ENCODE measurements at regions not wholly inside any gene's neighbourhood (a gene's known extent, or its start where the extent isn't known, plus 50 kb on each side); places are given as distances from the start of the nearest gene placed in this dataset.

DNA sequence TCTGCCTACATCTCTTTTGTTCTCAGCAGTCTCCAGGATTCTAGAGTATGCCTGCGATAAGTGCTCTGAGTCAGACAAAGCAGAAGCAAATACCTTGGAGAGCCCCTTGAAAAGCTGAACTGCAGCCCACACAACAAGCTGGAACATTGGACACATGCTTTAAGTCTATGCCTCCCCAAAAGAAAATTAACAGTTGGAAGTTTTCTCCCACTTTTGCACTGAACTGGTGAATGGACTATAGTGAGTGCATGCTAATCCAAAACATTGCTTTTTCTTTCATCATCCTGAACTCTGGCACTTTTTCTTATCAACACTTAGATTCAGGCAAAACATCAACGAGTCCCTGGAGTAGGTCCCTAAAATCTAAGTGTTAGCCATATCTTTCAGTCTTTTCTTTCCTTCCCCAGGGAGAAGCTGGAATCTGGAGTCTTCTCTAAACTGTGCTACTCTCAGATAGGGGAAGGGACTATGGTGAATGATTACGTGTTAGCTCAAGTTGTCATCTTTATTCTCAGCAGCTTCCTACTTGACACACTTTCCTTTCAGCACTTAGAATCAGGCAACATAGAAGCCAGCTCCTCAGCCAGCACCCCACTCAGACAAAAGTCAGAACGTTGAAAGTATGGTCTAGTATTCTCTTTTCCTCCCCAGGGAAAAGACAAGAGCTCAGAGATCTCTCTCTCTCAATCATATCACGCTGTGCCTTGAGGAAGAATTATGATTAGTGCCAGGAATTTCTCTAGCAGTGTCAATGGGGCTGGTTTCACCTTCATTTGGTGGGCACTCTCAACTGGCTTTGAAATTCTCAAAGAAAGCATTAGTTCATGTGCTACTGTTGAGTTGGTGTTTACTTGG is 811.0 kb upstream of the GJE1 start:
- no peak overlapping the region for H3K27ac ChIP-seq (ENCODE audit: low read length)
- no peak for TF ChIP-seq TAF1 (IDR thresholded peaks at IDR 0.05; ENCODE audit: low read depth)
- TF ChIP-seq, protein P1, sequence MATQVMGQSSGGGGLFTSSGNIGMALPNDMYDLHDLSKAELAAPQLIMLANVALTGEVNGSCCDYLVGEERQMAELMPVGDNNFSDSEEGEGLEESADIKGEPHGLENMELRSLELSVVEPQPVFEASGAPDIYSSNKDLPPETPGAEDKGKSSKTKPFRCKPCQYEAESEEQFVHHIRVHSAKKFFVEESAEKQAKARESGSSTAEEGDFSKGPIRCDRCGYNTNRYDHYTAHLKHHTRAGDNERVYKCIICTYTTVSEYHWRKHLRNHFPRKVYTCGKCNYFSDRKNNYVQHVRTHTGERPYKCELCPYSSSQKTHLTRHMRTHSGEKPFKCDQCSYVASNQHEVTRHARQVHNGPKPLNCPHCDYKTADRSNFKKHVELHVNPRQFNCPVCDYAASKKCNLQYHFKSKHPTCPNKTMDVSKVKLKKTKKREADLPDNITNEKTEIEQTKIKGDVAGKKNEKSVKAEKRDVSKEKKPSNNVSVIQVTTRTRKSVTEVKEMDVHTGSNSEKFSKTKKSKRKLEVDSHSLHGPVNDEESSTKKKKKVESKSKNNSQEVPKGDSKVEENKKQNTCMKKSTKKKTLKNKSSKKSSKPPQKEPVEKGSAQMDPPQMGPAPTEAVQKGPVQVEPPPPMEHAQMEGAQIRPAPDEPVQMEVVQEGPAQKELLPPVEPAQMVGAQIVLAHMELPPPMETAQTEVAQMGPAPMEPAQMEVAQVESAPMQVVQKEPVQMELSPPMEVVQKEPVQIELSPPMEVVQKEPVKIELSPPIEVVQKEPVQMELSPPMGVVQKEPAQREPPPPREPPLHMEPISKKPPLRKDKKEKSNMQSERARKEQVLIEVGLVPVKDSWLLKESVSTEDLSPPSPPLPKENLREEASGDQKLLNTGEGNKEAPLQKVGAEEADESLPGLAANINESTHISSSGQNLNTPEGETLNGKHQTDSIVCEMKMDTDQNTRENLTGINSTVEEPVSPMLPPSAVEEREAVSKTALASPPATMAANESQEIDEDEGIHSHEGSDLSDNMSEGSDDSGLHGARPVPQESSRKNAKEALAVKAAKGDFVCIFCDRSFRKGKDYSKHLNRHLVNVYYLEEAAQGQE (IDR thresholded peaks at IDR 0.05; ENCODE audit: borderline replicate concordance), result no peak
- H4K20me1 ChIP-seq (ENCODE audit: insufficient read depth), result no peaks in the 10 kb centered on the region
- H3K9ac ChIP-seq (ENCODE audit: low read length), result no peak overlapping the region
- H3F3A ChIP-seq (ENCODE audit: insufficient read depth, low read length, poor library complexity, severe bottlenecking), result no peaks in the 10 kb centered on the region
- H3K27me3 ChIP-seq (ENCODE audit: insufficient read depth, low read depth, low read length), result no peaks in the 10 kb centered on the region
- H3K9me3 ChIP-seq (ENCODE audit: low read length), result no peaks in the 10 kb centered on the region
- no peak overlapping the region for H3K4me2 ChIP-seq (ENCODE audit: low read length)
- no peak overlapping the region for H3K4me3 ChIP-seq (ENCODE audit: low read length)
- no peaks in the 10 kb centered on the region for H3K36me3 ChIP-seq (ENCODE audit: insufficient read depth, low read length)
- no peak overlapping the region for H2AFZ ChIP-seq (ENCODE audit: low read depth, low read length)
- no peaks in the 10 kb centered on the region for H3K9me2 ChIP-seq (ENCODE audit: insufficient read depth, low read length)
- H3K79me2 ChIP-seq (replicated peaks; ENCODE audit: insufficient read depth, low read length), result no peaks in the 10 kb centered on the region

GRCh38 chr6:141316236-141316635 is 816.5 kb upstream of the GJE1 start:
- TF ChIP-seq EP300 (conservative IDR thresholded peaks at IDR 0.05; ENCODE audit: poor library complexity, severe bottlenecking) (no peak), CTCF (IDR thresholded peaks at IDR 0.05; ENCODE audit: poor library complexity, severe bottlenecking) (no peak), TAF1 (IDR thresholded peaks at IDR 0.05; ENCODE audit: low read depth) (no peak), MXI1 (conservative IDR thresholded peaks at IDR 0.05; ENCODE audit: poor library complexity, severe bottlenecking) (no peak), POLR2AphosphoS5 (IDR thresholded peaks at IDR 0.05) (no peak), RAD21 (conservative IDR thresholded peaks at IDR 0.05) (no peak), SMC3 (conservative IDR thresholded peaks at IDR 0.05; ENCODE audit: poor library complexity) (no peak), EZH2 (IDR thresholded peaks at IDR 0.05; ENCODE audit: borderline replicate concordance, insufficient read depth, low read length, poor library complexity, severe bottlenecking) (no peak)
- TF ChIP-seq, protein P1 (IDR thresholded peaks at IDR 0.05; ENCODE audit: borderline replicate concordance), result no peak
- H3K36me3 ChIP-seq (ENCODE audit: insufficient read depth, low read length), result no peaks in the 10 kb centered on the region
- H3K9ac ChIP-seq (ENCODE audit: low read length), result no peak overlapping the region
- H3K4me3 ChIP-seq (ENCODE audit: low read length), result no peak overlapping the region
- no peaks in the 10 kb centered on the region for H4K20me1 ChIP-seq (ENCODE audit: insufficient read depth)
- no peaks in the 10 kb centered on the region for H3K27me3 ChIP-seq (ENCODE audit: insufficient read depth, low read depth, low read length)
- no peaks in the 10 kb centered on the region for H3K79me2 ChIP-seq (replicated peaks; ENCODE audit: insufficient read depth, low read length)
- no peak overlapping the region for H3K4me2 ChIP-seq (ENCODE audit: low read length)
- H3F3A ChIP-seq (ENCODE audit: insufficient read depth, low read length, poor library complexity, severe bottlenecking), result no peaks in the 10 kb centered on the region
- no peaks in the 10 kb centered on the region for H3K9me2 ChIP-seq (ENCODE audit: insufficient read depth, low read length)
- H2AFZ ChIP-seq (ENCODE audit: low read depth, low read length), result no peak overlapping the region
- H3K27ac ChIP-seq (ENCODE audit: low read length), result no peak overlapping the region
- H3K9me3 ChIP-seq (ENCODE audit: low read length), result no peaks in the 10 kb centered on the region

Measured in neural cell (in vitro differentiated cells).